ENCODE measurements at regions not wholly inside any gene's neighbourhood (a gene's known extent, or its start where the extent isn't known, plus 50 kb on each side); places are given as distances from the start of the nearest gene placed in this dataset.

- no peaks in the 10 kb centered on the region for H3K36me3 ChIP-seq (ENCODE audit: insufficient read depth)
- no peak overlapping the region for H3K4me3 ChIP-seq (ENCODE audit: low read depth, low read length)
- DNase-seq (ENCODE audit: extremely low spot score): no peak
- WGBS: 60% methylated on average over 6 of the region's 6 CpGs
- H3K4me1 ChIP-seq (ENCODE audit: insufficient read depth): no peaks in the 10 kb centered on the region
- no peak overlapping the region for H3K27ac ChIP-seq (ENCODE audit: low read depth)
These were observed 368.8 kb downstream of the NPHP4 start for GRCh38 chr1:5623399-5623798.

GRCh38 chr1:5622412-5622811 is 369.8 kb downstream of the NPHP4 start:
- no peak overlapping the region for H3K4me3 ChIP-seq (ENCODE audit: low read depth, low read length)
- 43% methylated on average over 7 of the region's 7 CpGs for WGBS
- H3K4me1 ChIP-seq (ENCODE audit: insufficient read depth): no peaks in the 10 kb centered on the region
- DNase-seq (ENCODE audit: extremely low spot score): no peak
- H3K36me3 ChIP-seq (ENCODE audit: insufficient read depth): no peaks in the 10 kb centered on the region
- H3K27ac ChIP-seq (ENCODE audit: low read depth): no peak overlapping the region

- Histone ChIP-seq H3K36me3 (ENCODE audit: insufficient read depth) (no peaks in the 10 kb centered on the region), H3K4me3 (ENCODE audit: low read depth, low read length) (no peak overlapping the region), H3K27ac (ENCODE audit: low read depth) (no peak overlapping the region), H3K4me1 (ENCODE audit: insufficient read depth) (no peaks in the 10 kb centered on the region)
- DNase-seq (ENCODE audit: extremely low spot score): no peak
- 80% methylated on average over 8 of the region's 8 CpGs for WGBS
These were observed 370.5 kb downstream of the NPHP4 start for GRCh38 chr1:5621692-5622091.

GRCh38 chr1:5620997-5621396 is 371.2 kb downstream of the NPHP4 start:
- peak; percentile 43 for DNase-seq (ENCODE audit: extremely low spot score)
- no peak overlapping the region for H3K27ac ChIP-seq (ENCODE audit: low read depth)
- 7% methylated on average over 3 of the region's 3 CpGs for WGBS
- no peaks in the 10 kb centered on the region for H3K4me1 ChIP-seq (ENCODE audit: insufficient read depth)
- H3K36me3 ChIP-seq (ENCODE audit: insufficient read depth): no peaks in the 10 kb centered on the region
- H3K4me3 ChIP-seq (ENCODE audit: low read depth, low read length): no peak overlapping the region

- no peak for DNase-seq (ENCODE audit: extremely low spot score)
- Histone ChIP-seq H3K36me3 (ENCODE audit: insufficient read depth) (no peaks in the 10 kb centered on the region), H3K4me3 (ENCODE audit: low read depth, low read length) (no peak overlapping the region), H3K4me1 (ENCODE audit: insufficient read depth) (no peaks in the 10 kb centered on the region), H3K27ac (ENCODE audit: low read depth) (no peak overlapping the region)
- 87% methylated on average over 3 of the region's 3 CpGs for WGBS
These were observed 371.8 kb downstream of the NPHP4 start for GRCh38 chr1:5620418-5620817.

- H3K36me3 ChIP-seq (ENCODE audit: insufficient read depth): no peaks in the 10 kb centered on the region
- no peak overlapping the region for H3K4me3 ChIP-seq (ENCODE audit: low read depth, low read length)
- no peak for DNase-seq (ENCODE audit: extremely low spot score)
- H3K4me1 ChIP-seq (ENCODE audit: insufficient read depth): no peaks in the 10 kb centered on the region
- 76% methylated on average over 1 of the region's 1 CpG for WGBS
- H3K27ac ChIP-seq (ENCODE audit: low read depth): no peak overlapping the region
These were observed 372.8 kb downstream of the NPHP4 start for GRCh38 chr1:5619469-5619868.

GRCh38 chr1:5617546-5617945 is 374.7 kb downstream of the NPHP4 start:
- 54% methylated on average over 15 of the region's 15 CpGs for WGBS
- H3K4me1 ChIP-seq (ENCODE audit: insufficient read depth): no peaks in the 10 kb centered on the region
- no peak overlapping the region for H3K4me3 ChIP-seq (ENCODE audit: low read depth, low read length)
- no peaks in the 10 kb centered on the region for H3K36me3 ChIP-seq (ENCODE audit: insufficient read depth)
- no peak for DNase-seq (ENCODE audit: extremely low spot score)
- no peak overlapping the region for H3K27ac ChIP-seq (ENCODE audit: low read depth)

- Histone ChIP-seq H3K27ac (ENCODE audit: low read depth) (no peak overlapping the region), H3K4me1 (ENCODE audit: insufficient read depth) (no peaks in the 10 kb centered on the region), H3K4me3 (ENCODE audit: low read depth, low read length) (no peak overlapping the region), H3K36me3 (ENCODE audit: insufficient read depth) (no peaks in the 10 kb centered on the region)
- DNase-seq (ENCODE audit: extremely low spot score): no peak
- WGBS: 75% methylated on average over 6 of the region's 6 CpGs
These were observed 375.1 kb downstream of the NPHP4 start for GRCh38 chr1:5617179-5617520.

- WGBS: 78% methylated on average over 22 of the region's 22 CpGs
- no peak overlapping the region for H3K4me3 ChIP-seq (ENCODE audit: low read depth, low read length)
- no peaks in the 10 kb centered on the region for H3K36me3 ChIP-seq (ENCODE audit: insufficient read depth)
- no peak overlapping the region for H3K27ac ChIP-seq (ENCODE audit: low read depth)
- no peaks in the 10 kb centered on the region for H3K4me1 ChIP-seq (ENCODE audit: insufficient read depth)
- no peak for DNase-seq (ENCODE audit: extremely low spot score)
These were observed 375.7 kb downstream of the NPHP4 start for GRCh38 chr1:5616366-5617178.

- Histone ChIP-seq H3K4me3 (ENCODE audit: low read depth, low read length) (no peak overlapping the region), H3K36me3 (ENCODE audit: insufficient read depth) (no peaks in the 10 kb centered on the region), H3K27ac (ENCODE audit: low read depth) (no peak overlapping the region), H3K4me1 (ENCODE audit: insufficient read depth) (no peaks in the 10 kb centered on the region)
- 63% methylated on average over 5 of the region's 5 CpGs for WGBS
- DNase-seq (ENCODE audit: extremely low spot score): no peak
These were observed 377.1 kb downstream of the NPHP4 start for GRCh38 chr1:5615076-5615475.

- 83% methylated on average over 4 of the region's 4 CpGs for WGBS
These were observed 378.3 kb downstream of the NPHP4 start for GRCh38 chr1:5613900-5614299.

GRCh38 chr1:5611851-5612250 is 380.4 kb downstream of the NPHP4 start:
- no peak overlapping the region for H3K4me3 ChIP-seq (ENCODE audit: low read depth, low read length)
- WGBS: 87% methylated on average over 3 of the region's 3 CpGs
- H3K4me1 ChIP-seq (ENCODE audit: insufficient read depth): no peaks in the 10 kb centered on the region
- no peak overlapping the region for H3K27ac ChIP-seq (ENCODE audit: low read depth)
- no peak for DNase-seq (ENCODE audit: extremely low spot score)
- no peaks in the 10 kb centered on the region for H3K36me3 ChIP-seq (ENCODE audit: insufficient read depth)

More at GRCh38 chr1:5613900-5614299, 378.3 kb downstream of the NPHP4 start:
- H3K4me1 ChIP-seq (ENCODE audit: insufficient read depth): no peaks in the 10 kb centered on the region
- H3K4me3 ChIP-seq (ENCODE audit: low read depth, low read length): no peak overlapping the region
- no peak overlapping the region for H3K27ac ChIP-seq (ENCODE audit: low read depth)
- no peaks in the 10 kb centered on the region for H3K36me3 ChIP-seq (ENCODE audit: insufficient read depth)
- DNase-seq (ENCODE audit: extremely low spot score): no peak

GRCh38 chr1:5611431-5611830 is 380.8 kb downstream of the NPHP4 start:
- 85% methylated on average over 2 of the region's 2 CpGs for WGBS
- Histone ChIP-seq H3K4me3 (ENCODE audit: low read depth, low read length) (no peak overlapping the region), H3K36me3 (ENCODE audit: insufficient read depth) (no peaks in the 10 kb centered on the region), H3K4me1 (ENCODE audit: insufficient read depth) (no peaks in the 10 kb centered on the region), H3K27ac (ENCODE audit: low read depth) (no peak overlapping the region)
- DNase-seq (ENCODE audit: extremely low spot score): no peak

- Histone ChIP-seq H3K27ac (ENCODE audit: low read depth) (no peak overlapping the region), H3K4me1 (ENCODE audit: insufficient read depth) (no peaks in the 10 kb centered on the region), H3K36me3 (ENCODE audit: insufficient read depth) (no peaks in the 10 kb centered on the region), H3K4me3 (ENCODE audit: low read depth, low read length) (no peak overlapping the region)
- DNase-seq (ENCODE audit: extremely low spot score): no peak
- WGBS: 87% methylated on average over 1 of the region's 1 CpG
These were observed 381.8 kb downstream of the NPHP4 start for GRCh38 chr1:5610432-5610831.

All from urinary bladder (tissue), 3 donors.